ENCODE measurements at regions not wholly inside any gene's neighbourhood (a gene's known extent, or its start where the extent isn't known, plus 50 kb on each side); places are given as distances from the start of the nearest gene placed in this dataset.

DNA sequence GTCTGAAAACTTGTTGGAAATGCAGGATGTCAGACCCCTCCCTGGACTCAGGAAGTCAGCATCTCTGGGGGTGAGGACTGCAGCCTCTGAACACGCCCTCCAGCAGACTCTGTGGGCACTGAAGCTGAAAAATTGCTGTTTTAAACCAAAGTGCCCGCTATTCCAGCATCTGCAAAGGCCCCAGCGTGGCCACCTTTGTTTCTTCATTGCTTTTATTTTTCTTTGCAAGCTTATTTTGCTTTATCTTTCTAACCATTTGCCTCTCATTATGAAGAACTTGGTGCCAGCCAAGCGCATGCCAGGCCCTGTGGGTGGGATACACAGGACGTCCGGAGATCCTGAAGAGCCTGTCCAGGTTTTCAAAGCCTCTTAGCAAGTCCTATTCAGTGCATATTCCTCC, 203.9 kb upstream of the CST7 start:
- Histone ChIP-seq H3K9me3 (replicated peaks in 1 of 2; ENCODE audit: control insufficient read depth in 1 of 2, insufficient read depth in 1 of 2, low read length in 2 of 2) (no peaks in the 10 kb centered on the region), H3K79me2 (ENCODE audit: insufficient read depth, low read length) (no peaks in the 10 kb centered on the region), H3K27ac (ENCODE audit: low read depth in 1 of 2, low read length in 2 of 2) (no peak overlapping the region), H3K27me3 (ENCODE audit: control insufficient read depth in 2 of 2, insufficient read depth in 2 of 2, low read length in 2 of 2) (no peaks in the 10 kb centered on the region), H3K4me1 (ENCODE audit: control insufficient read depth in 1 of 2, insufficient read depth in 2 of 2, low read length in 2 of 2) (no peaks in the 10 kb centered on the region), H3K4me3 (replicated peaks in 1 of 3; ENCODE audit: low read depth in 2 of 3, low read length in 3 of 3) (no peak overlapping the region), H3K36me3 (replicated peaks in 1 of 2; ENCODE audit: control insufficient read depth in 1 of 2, insufficient read depth in 2 of 2, low read length in 2 of 2) (no peaks in the 10 kb centered on the region), H3K4me2 (replicated peaks; ENCODE audit: extremely low read depth, low read length, poor library complexity, severe bottlenecking) (no peak overlapping the region), H4K20me1 (ENCODE audit: insufficient read depth, low read length) (no peaks in the 10 kb centered on the region), H3K9ac (ENCODE audit: insufficient read depth, low read length, poor library complexity, severe bottlenecking) (no peak overlapping the region), H2AFZ (ENCODE audit: insufficient read depth, low read depth, low read length, poor library complexity, severe bottlenecking) (no peak overlapping the region)
- H3K4me1 Mint-ChIP-seq: no peaks in the 10 kb centered on the region
- H3K4me3 Mint-ChIP-seq: no peak overlapping the region
- TF ChIP-seq CTCF (IDR thresholded peaks at IDR 0.05): no peak
- 97% methylated on average over 5 of the region's 6 CpGs for WGBS (ENCODE audit: insufficient coverage)
- no peaks in the 10 kb centered on the region for H3K36me3 Mint-ChIP-seq
- intact Hi-C loops (cut with micrococcal nuclease): no loop called here
- H3K27me3 Mint-ChIP-seq (ENCODE audit: low read depth in 3 of 3): no peaks in the 10 kb centered on the region
- H3K9me3 Mint-ChIP-seq: no peaks in the 10 kb centered on the region
- H3K27ac Mint-ChIP-seq: no peak overlapping the region
- DNase-seq: no peak

GRCh38 chr20:24745617-24746350, 203.3 kb upstream of the CST7 start:
- no peak for TF ChIP-seq CTCF (IDR thresholded peaks at IDR 0.05)
- intact Hi-C loops (cut with micrococcal nuclease): no loop called here
- WGBS (ENCODE audit: insufficient coverage): 90% methylated on average over 14 of the region's 14 CpGs
- H3K36me3 Mint-ChIP-seq: no peaks in the 10 kb centered on the region
- Histone ChIP-seq H3K36me3 (replicated peaks in 1 of 2; ENCODE audit: control insufficient read depth in 1 of 2, insufficient read depth in 2 of 2, low read length in 2 of 2) (no peaks in the 10 kb centered on the region), H3K9me3 (replicated peaks in 1 of 2; ENCODE audit: control insufficient read depth in 1 of 2, insufficient read depth in 1 of 2, low read length in 2 of 2) (no peaks in the 10 kb centered on the region), H3K9ac (ENCODE audit: insufficient read depth, low read length, poor library complexity, severe bottlenecking) (no peak overlapping the region), H2AFZ (ENCODE audit: insufficient read depth, low read depth, low read length, poor library complexity, severe bottlenecking) (no peak overlapping the region), H4K20me1 (ENCODE audit: insufficient read depth, low read length) (no peaks in the 10 kb centered on the region), H3K4me3 (replicated peaks in 1 of 3; ENCODE audit: low read depth in 2 of 3, low read length in 3 of 3) (no peak overlapping the region), H3K4me2 (replicated peaks; ENCODE audit: extremely low read depth, low read length, poor library complexity, severe bottlenecking) (no peak overlapping the region), H3K4me1 (ENCODE audit: control insufficient read depth in 1 of 2, insufficient read depth in 2 of 2, low read length in 2 of 2) (no peaks in the 10 kb centered on the region), H3K27ac (ENCODE audit: low read depth in 1 of 2, low read length in 2 of 2) (no peak overlapping the region), H3K27me3 (ENCODE audit: control insufficient read depth in 2 of 2, insufficient read depth in 2 of 2, low read length in 2 of 2) (no peaks in the 10 kb centered on the region), H3K79me2 (ENCODE audit: insufficient read depth, low read length) (no peaks in the 10 kb centered on the region)
- no peaks in the 10 kb centered on the region for H3K4me1 Mint-ChIP-seq
- H3K9me3 Mint-ChIP-seq: peaks cover 0 to 1% (median 0%) of the 10 kb centered on the region in 7 donors
- H3K27me3 Mint-ChIP-seq (ENCODE audit: low read depth in 3 of 3): no peaks in the 10 kb centered on the region
- no peak for DNase-seq
- no peak overlapping the region for H3K4me3 Mint-ChIP-seq
- no peak overlapping the region for H3K27ac Mint-ChIP-seq

Measured in CD14-positive monocyte (primary cell).